IMR-90 (cell line): ENCODE measurements at regions not wholly inside any gene's neighbourhood (a gene's known extent, or its start where the extent isn't known, plus 50 kb on each side); places are given as distances from the start of the nearest gene placed in this dataset.

ENCODE experiments used
- ATAC-seq: fragments of 200-7000 bp; cut with Tn5 transposase; 2 replicates; pipeline ENCODE4 v1.9.1; 2020; ENCODE audit warnings: low read depth, mild to moderate bottlenecking, moderate library complexity
- BruUV-seq: library from RNA; stranded (reverse); fragments of 400-500 nt; replicated peaks from 2 replicates; lab custom pipeline; 2021; lab: Mats Ljungman, UMichigan
- CTCF ChIA-PET: fragments of 300-600 bp; formaldehyde crosslinking; extraction: SDS; loops from one replicate; lab custom pipeline; 2021; ENCODE audit warnings: antibody characterized with exemption; lab: Yijun Ruan, JAX
- POLR2A ChIA-PET: fragments of 300-600 bp; sonication (Branson Sonifier 250); formaldehyde crosslinking; loops from one replicate; lab custom pipeline; 2022; ENCODE audit warnings: antibody characterized with exemption; ENCODE audit not compliant: unreplicated experiment; lab: Charles Lee
- DNase-seq: peaks from one replicate; pipeline ENCODE4 v3.0.0; 2013
- H2AFZ ChIP-seq: replicated peaks from 2 replicates; pipeline ENCODE3; 2013; ENCODE audit warnings: low read length, mild to moderate bottlenecking; ENCODE audit not compliant: poor library complexity
- H2AK5ac ChIP-seq: 2 replicates; pipeline ENCODE4 v1.6.1; 2013; ENCODE audit warnings: low read depth, low read length, inconsistent platforms
- H2AK9ac ChIP-seq: replicated peaks from 2 replicates; pipeline ENCODE3; 2013; ENCODE audit warnings: mild to moderate bottlenecking, low read depth, low read length, moderate library complexity; ENCODE audit not compliant: poor library complexity
- H2BK120ac ChIP-seq: 2 replicates; pipeline ENCODE4 v1.6.1; 2013; ENCODE audit warnings: low read depth, low read length, inconsistent platforms
- H2BK15ac ChIP-seq: 3 replicates; pipeline ENCODE4 v1.6.1; 2013; ENCODE audit warnings: low read depth, low read length, inconsistent platforms
- H2BK20ac ChIP-seq: 2 replicates; pipeline ENCODE4 v1.6.1; 2013; ENCODE audit warnings: low read depth, mild to moderate bottlenecking, inconsistent platforms, low read length, moderate library complexity
- H2BK5ac ChIP-seq: 2 replicates; pipeline ENCODE4 v1.6.1; 2013; ENCODE audit warnings: mild to moderate bottlenecking, low read depth, low read length, inconsistent platforms; ENCODE audit not compliant: poor library complexity, severe bottlenecking
- H3K14ac ChIP-seq: replicated peaks from 2 replicates; pipeline ENCODE4 v1.6.1; 2013; ENCODE audit warnings: low read depth, low read length, inconsistent platforms
- H3K18ac ChIP-seq: 2 replicates; pipeline ENCODE4 v1.6.1; 2013; ENCODE audit warnings: low read depth, low read length, control low read depth
- H3K23ac ChIP-seq: 2 replicates; pipeline ENCODE4 v1.6.1; 2013; ENCODE audit warnings: low read depth, low read length, inconsistent platforms
- H3K27ac ChIP-seq: 2 replicates; pipeline ENCODE4 v1.5.1; 2013; ENCODE audit warnings: mild to moderate bottlenecking, control low read depth, low read length; ENCODE audit not compliant: insufficient read depth
- H3K27me3 ChIP-seq: 2 replicates; pipeline ENCODE4 v1.6.1; 2013; ENCODE audit warnings: low read length; ENCODE audit not compliant: control insufficient read depth, insufficient read depth
- H3K36me3 ChIP-seq: 2 replicates; pipeline ENCODE4 v1.6.1; 2013; ENCODE audit warnings: low read length, mixed read lengths; ENCODE audit not compliant: control insufficient read depth, insufficient read depth
- H3K4ac ChIP-seq: 2 replicates; pipeline ENCODE4 v1.6.1; 2013; ENCODE audit warnings: low read depth, low read length, inconsistent platforms
- H3K4me1 ChIP-seq: 2 replicates; pipeline ENCODE4 v1.6.1; 2013; ENCODE audit warnings: low read length, mixed read lengths; ENCODE audit not compliant: control insufficient read depth, insufficient read depth
- H3K4me2 ChIP-seq: 2 replicates; pipeline ENCODE4 v1.6.1; 2013; ENCODE audit warnings: low read depth, mild to moderate bottlenecking, control low read depth, low read length, moderate library complexity
- H3K4me3 ChIP-seq: 2 replicates; pipeline ENCODE4 v1.5.1; 2013; ENCODE audit warnings: low read depth, mild to moderate bottlenecking, control low read depth, low read length, moderate library complexity; ENCODE audit not compliant: insufficient read depth
- H3K56ac ChIP-seq: 2 replicates; pipeline ENCODE4 v1.6.1; 2013; ENCODE audit warnings: low read length, inconsistent platforms; ENCODE audit not compliant: insufficient read depth; ENCODE audit errors: extremely low read depth
- H3K79me1 ChIP-seq, 2 experiments: 2 replicates each; pipeline ENCODE4 v1.6.1; 2013; ENCODE audit warnings: low read length in 2 of 2, inconsistent platforms in 1 of 2, low read depth in 1 of 2
- H3K9ac ChIP-seq: 2 replicates; pipeline ENCODE4 v1.6.1; 2013; ENCODE audit warnings: low read depth, low read length, control low read depth
- H3K9me1 ChIP-seq: 2 replicates; pipeline ENCODE4 v1.6.1; 2013; ENCODE audit warnings: low read length, inconsistent platforms; ENCODE audit not compliant: insufficient read depth
- H3K9me3 ChIP-seq: 2 replicates; pipeline ENCODE4 v1.6.1; 2013; ENCODE audit warnings: low read length; ENCODE audit not compliant: control insufficient read depth, insufficient read depth
- H4K20me1 ChIP-seq: 2 replicates; pipeline ENCODE4 v1.6.1; 2013; ENCODE audit warnings: low read length, inconsistent platforms; ENCODE audit not compliant: insufficient read depth
- H4K5ac ChIP-seq: 2 replicates; pipeline ENCODE4 v1.6.1; 2013; ENCODE audit warnings: mild to moderate bottlenecking, low read depth, low read length, control low read depth
- H4K8ac ChIP-seq, 2 experiments: 2 replicates each; pipeline ENCODE4 v1.6.1; 2013; ENCODE audit warnings: low read depth in 2 of 2, low read length in 2 of 2, control low read depth in 1 of 2, inconsistent platforms in 1 of 2
- H4K91ac ChIP-seq: 2 replicates; pipeline ENCODE4 v1.6.1; 2013; ENCODE audit warnings: low read depth, low read length, inconsistent platforms; ENCODE audit not compliant: insufficient read depth
- BHLHE40 ChIP-seq: fragments of 150-350 bp; IDR thresholded peaks from 2 replicates; pipeline ENCODE4 v1.6.1; 2016; ENCODE audit warnings: mild to moderate bottlenecking, low read depth, low read length
- CEBPB ChIP-seq: IDR thresholded peaks from 2 replicates; pipeline ENCODE4 v1.6.1; 2012; ENCODE audit warnings: low read depth, low read length, improper control_type of control experiment
- WGBS, 2 experiments: methylation state at CpG; one replicate each; pipeline versions ENCODE4 v1.1.5 to v1.1.7; 2013; ENCODE audit warnings: missing lambda C conversion rate in 2 of 2; ENCODE audit not compliant: insufficient read length in 1 of 2; ENCODE audit errors: extremely low coverage in 2 of 2; 5-methylcytosine and 5-hydroxymethylcytosine counted together
- dilution Hi-C: fragments of 300-500 bp; cut with HindIII; formaldehyde crosslinking; loops from one replicate; pipeline ENCODE4 v1.14.3; 2018; ENCODE audit warnings: low sequenced_read_pairs; ENCODE audit not compliant: unreplicated experiment
- in situ Hi-C: fragments of 300-500 bp; cut with MboI; formaldehyde crosslinking; loops from 3 replicates; pipeline ENCODE4 v1.14.3; 2019; ENCODE audit warnings: low sequenced_read_pairs, inconsistent platforms, mixed read lengths
- intact Hi-C: fragments of 100-400 bp; cut with micrococcal nuclease; formaldehyde crosslinking; loops from 2 replicates; pipeline ENCODE4 v1.10.0; 2022

DNA sequence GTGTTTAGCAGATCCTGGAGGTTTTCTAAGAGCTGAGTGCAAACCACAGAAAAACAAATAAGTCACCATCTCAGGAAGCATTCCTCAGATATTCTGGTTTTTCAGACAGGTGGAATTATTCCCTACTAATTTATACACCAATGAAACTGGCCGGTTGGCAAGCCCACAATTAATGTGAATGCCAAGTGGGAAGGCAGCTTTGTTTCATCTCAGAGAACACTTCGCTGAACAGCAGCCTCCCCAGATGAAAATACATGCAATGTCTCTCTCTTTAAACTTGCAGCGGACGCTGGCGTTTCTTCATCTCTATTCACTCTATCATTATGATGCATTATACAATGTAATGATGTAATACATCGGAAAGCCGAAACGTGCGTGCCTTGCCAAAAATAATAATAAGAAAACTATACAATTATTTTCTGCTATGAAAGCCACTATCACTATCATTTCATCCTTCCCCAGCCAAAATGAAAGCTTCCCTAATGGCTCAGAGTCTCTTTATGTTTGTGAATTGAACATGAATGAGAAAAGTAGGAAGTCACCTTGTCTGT lies 649.4 kb downstream of the BCL11A start:
- WGBS, 2 experiments: no CpG with 5 or more reads among the region's 9 CpGs
- Histone ChIP-seq H2BK5ac (no peak overlapping the region), H3K4ac (no peak overlapping the region), H3K9ac (no peak overlapping the region), H2AFZ (no peak overlapping the region), H3K36me3 (no peaks in the 10 kb centered on the region), H3K56ac (no peak overlapping the region), H3K4me2 (no peak overlapping the region), H4K91ac (no peak overlapping the region), H3K4me1 (no peaks in the 10 kb centered on the region), H2BK20ac (no peak overlapping the region), H4K5ac (no peak overlapping the region), H3K14ac (no peak overlapping the region), H3K4me3 (no peak overlapping the region), H4K20me1 (no peaks in the 10 kb centered on the region), H2BK15ac (no peak overlapping the region), H3K79me1 (no peaks in the 10 kb centered on the region), H2AK9ac (no peak overlapping the region), H3K18ac (no peak overlapping the region), H4K8ac (no peak overlapping the region), H3K9me3 (no peaks in the 10 kb centered on the region), H2BK120ac (no peak overlapping the region), H2AK5ac (no peak overlapping the region), H3K23ac (no peak overlapping the region), H3K27ac (no peak overlapping the region), H3K27me3 (no peaks in the 10 kb centered on the region), H3K9me1 (no peaks in the 10 kb centered on the region)
- dilution Hi-C loops (no loop called here), in situ Hi-C loops (no loop called here), intact Hi-C loops (no loop called here)
- CTCF ChIA-PET: interaction anchor here (0.6 kb wide), 1 partner anchor 646 kb away, joined by 3 read pairs; no protein-coding TSS in a partner anchor
- TF ChIP-seq BHLHE40 (no peak), CEBPB (peak; percentile 5; the same call in 1 of the 2 replicates)
- no TSS peak for BruUV-seq
- DNase-seq: no peak
- ATAC-seq: no peak
- POLR2A ChIA-PET: no interaction called here
